RWPE1 (cell line): ENCODE measurements at regions not wholly inside any gene's neighbourhood (a gene's known extent, or its start where the extent isn't known, plus 50 kb on each side); places are given as distances from the start of the nearest gene placed in this dataset.

Experiments used
- CTCF ChIA-PET: fragments of 350-600 bp; sonication (Branson Sonifier 250); formaldehyde crosslinking; extraction: SDS; loops from one replicate; lab custom pipeline; 2021; lab: Yijun Ruan, JAX
- POLR2A ChIA-PET: fragments of 400-600 bp; formaldehyde crosslinking; extraction: SDS; loops from one replicate; lab custom pipeline; 2020; ENCODE audit warnings: antibody characterized with exemption; ENCODE audit not compliant: low non-redundant PET; lab: Yijun Ruan, JAX
- DNase-seq: peaks from one replicate; pipeline ENCODE4 v3.0.0; 2012; ENCODE audit warnings: low spot score
- H3K27ac ChIP-seq: fragments of 450-650 bp; 2 replicates; pipeline ENCODE4 v1.5.1; 2017
- TF ChIP-seq, protein P1 (sequence below): fragments of 450-650 bp; conservative IDR thresholded peaks from 2 replicates; pipeline ENCODE4 v1.5.1; 2017; ENCODE audit warnings: low read depth, mild to moderate bottlenecking

GRCh38 chr16:79264237-79265109, 336.1 kb downstream of the MAF start:
- H3K27ac ChIP-seq = no peak overlapping the region
- TF ChIP-seq, protein P1, sequence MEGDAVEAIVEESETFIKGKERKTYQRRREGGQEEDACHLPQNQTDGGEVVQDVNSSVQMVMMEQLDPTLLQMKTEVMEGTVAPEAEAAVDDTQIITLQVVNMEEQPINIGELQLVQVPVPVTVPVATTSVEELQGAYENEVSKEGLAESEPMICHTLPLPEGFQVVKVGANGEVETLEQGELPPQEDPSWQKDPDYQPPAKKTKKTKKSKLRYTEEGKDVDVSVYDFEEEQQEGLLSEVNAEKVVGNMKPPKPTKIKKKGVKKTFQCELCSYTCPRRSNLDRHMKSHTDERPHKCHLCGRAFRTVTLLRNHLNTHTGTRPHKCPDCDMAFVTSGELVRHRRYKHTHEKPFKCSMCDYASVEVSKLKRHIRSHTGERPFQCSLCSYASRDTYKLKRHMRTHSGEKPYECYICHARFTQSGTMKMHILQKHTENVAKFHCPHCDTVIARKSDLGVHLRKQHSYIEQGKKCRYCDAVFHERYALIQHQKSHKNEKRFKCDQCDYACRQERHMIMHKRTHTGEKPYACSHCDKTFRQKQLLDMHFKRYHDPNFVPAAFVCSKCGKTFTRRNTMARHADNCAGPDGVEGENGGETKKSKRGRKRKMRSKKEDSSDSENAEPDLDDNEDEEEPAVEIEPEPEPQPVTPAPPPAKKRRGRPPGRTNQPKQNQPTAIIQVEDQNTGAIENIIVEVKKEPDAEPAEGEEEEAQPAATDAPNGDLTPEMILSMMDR = no peak
- POLR2A ChIA-PET = no interaction called here
- no peak for DNase-seq
- CTCF ChIA-PET = no interaction called here

- H3K27ac ChIP-seq = no peak overlapping the region
- POLR2A ChIA-PET = no interaction called here
- TF ChIP-seq, protein P1 = no peak
- CTCF ChIA-PET = interaction anchor here (0.7 kb wide), 1 partner anchor 38 kb away, joined by 3 read pairs; no protein-coding TSS in a partner anchor
- DNase-seq = no peak
Observed at GRCh38 chr16:79263425-79263824, 337.1 kb downstream of the MAF start.
